ENCODE measurements at regions not wholly inside any gene's neighbourhood (a gene's known extent, or its start where the extent isn't known, plus 50 kb on each side); places are given as distances from the start of the nearest gene placed in this dataset.

DNA sequence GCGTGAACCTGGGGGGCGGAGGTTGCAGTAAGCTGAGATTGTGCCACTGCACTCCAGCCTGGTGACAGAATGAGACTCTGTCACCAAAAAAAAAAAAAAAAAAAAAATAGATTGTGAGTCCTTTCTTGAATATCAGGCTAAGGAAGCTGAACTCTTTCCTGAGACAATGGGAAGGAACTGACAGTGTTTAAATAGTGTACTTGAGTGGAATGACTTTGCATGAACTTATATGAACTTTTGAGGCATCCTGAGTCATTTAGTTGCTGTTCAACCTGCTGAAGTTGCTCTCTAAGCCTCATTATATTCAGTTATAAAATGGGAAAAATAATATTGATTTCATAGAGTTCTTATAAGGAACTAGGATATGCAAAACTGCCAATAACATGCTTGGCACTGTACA lies 79.3 kb upstream of the LIMCH1 start:
- TF ChIP-seq, protein P1, sequence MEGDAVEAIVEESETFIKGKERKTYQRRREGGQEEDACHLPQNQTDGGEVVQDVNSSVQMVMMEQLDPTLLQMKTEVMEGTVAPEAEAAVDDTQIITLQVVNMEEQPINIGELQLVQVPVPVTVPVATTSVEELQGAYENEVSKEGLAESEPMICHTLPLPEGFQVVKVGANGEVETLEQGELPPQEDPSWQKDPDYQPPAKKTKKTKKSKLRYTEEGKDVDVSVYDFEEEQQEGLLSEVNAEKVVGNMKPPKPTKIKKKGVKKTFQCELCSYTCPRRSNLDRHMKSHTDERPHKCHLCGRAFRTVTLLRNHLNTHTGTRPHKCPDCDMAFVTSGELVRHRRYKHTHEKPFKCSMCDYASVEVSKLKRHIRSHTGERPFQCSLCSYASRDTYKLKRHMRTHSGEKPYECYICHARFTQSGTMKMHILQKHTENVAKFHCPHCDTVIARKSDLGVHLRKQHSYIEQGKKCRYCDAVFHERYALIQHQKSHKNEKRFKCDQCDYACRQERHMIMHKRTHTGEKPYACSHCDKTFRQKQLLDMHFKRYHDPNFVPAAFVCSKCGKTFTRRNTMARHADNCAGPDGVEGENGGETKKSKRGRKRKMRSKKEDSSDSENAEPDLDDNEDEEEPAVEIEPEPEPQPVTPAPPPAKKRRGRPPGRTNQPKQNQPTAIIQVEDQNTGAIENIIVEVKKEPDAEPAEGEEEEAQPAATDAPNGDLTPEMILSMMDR (IDR thresholded peaks at IDR 0.05; ENCODE audit: low read depth, low read length) = no peak
- no peak for TF ChIP-seq EZH2phosphoT487 (IDR thresholded peaks at IDR 0.05; ENCODE audit: low read depth)

Data from OCI-LY3 (cell line).